IMR-90 (cell line): ENCODE measurements at regions not wholly inside any gene's neighbourhood (a gene's known extent, or its start where the extent isn't known, plus 50 kb on each side); places are given as distances from the start of the nearest gene placed in this dataset.

ENCODE experiments used
- ATAC-seq: fragments of 200-7000 bp; cut with Tn5 transposase; 2 replicates; pipeline ENCODE4 v1.9.1; 2020; ENCODE audit warnings: low read depth, mild to moderate bottlenecking, moderate library complexity
- BruUV-seq: library from RNA; stranded (reverse); fragments of 400-500 nt; replicated peaks from 2 replicates; lab custom pipeline; 2021; lab: Mats Ljungman, UMichigan
- CTCF ChIA-PET: fragments of 300-600 bp; formaldehyde crosslinking; extraction: SDS; loops from one replicate; lab custom pipeline; 2021; ENCODE audit warnings: antibody characterized with exemption; lab: Yijun Ruan, JAX
- POLR2A ChIA-PET: fragments of 300-600 bp; sonication (Branson Sonifier 250); formaldehyde crosslinking; loops from one replicate; lab custom pipeline; 2022; ENCODE audit warnings: antibody characterized with exemption; ENCODE audit not compliant: unreplicated experiment; lab: Charles Lee
- DNase-seq: peaks from one replicate; pipeline ENCODE4 v3.0.0; 2013
- H2AFZ ChIP-seq: replicated peaks from 2 replicates; pipeline ENCODE3; 2013; ENCODE audit warnings: low read length, mild to moderate bottlenecking; ENCODE audit not compliant: poor library complexity
- H2AK5ac ChIP-seq: 2 replicates; pipeline ENCODE4 v1.6.1; 2013; ENCODE audit warnings: low read depth, low read length, inconsistent platforms
- H2AK9ac ChIP-seq: replicated peaks from 2 replicates; pipeline ENCODE3; 2013; ENCODE audit warnings: mild to moderate bottlenecking, low read depth, low read length, moderate library complexity; ENCODE audit not compliant: poor library complexity
- H2BK120ac ChIP-seq: 2 replicates; pipeline ENCODE4 v1.6.1; 2013; ENCODE audit warnings: low read depth, low read length, inconsistent platforms
- H2BK15ac ChIP-seq: 3 replicates; pipeline ENCODE4 v1.6.1; 2013; ENCODE audit warnings: low read depth, low read length, inconsistent platforms
- H2BK20ac ChIP-seq: 2 replicates; pipeline ENCODE4 v1.6.1; 2013; ENCODE audit warnings: low read depth, mild to moderate bottlenecking, inconsistent platforms, low read length, moderate library complexity
- H2BK5ac ChIP-seq: 2 replicates; pipeline ENCODE4 v1.6.1; 2013; ENCODE audit warnings: mild to moderate bottlenecking, low read depth, low read length, inconsistent platforms; ENCODE audit not compliant: poor library complexity, severe bottlenecking
- H3K14ac ChIP-seq: replicated peaks from 2 replicates; pipeline ENCODE4 v1.6.1; 2013; ENCODE audit warnings: low read depth, low read length, inconsistent platforms
- H3K18ac ChIP-seq: 2 replicates; pipeline ENCODE4 v1.6.1; 2013; ENCODE audit warnings: low read depth, low read length, control low read depth
- H3K23ac ChIP-seq: 2 replicates; pipeline ENCODE4 v1.6.1; 2013; ENCODE audit warnings: low read depth, low read length, inconsistent platforms
- H3K27ac ChIP-seq: 2 replicates; pipeline ENCODE4 v1.5.1; 2013; ENCODE audit warnings: mild to moderate bottlenecking, control low read depth, low read length; ENCODE audit not compliant: insufficient read depth
- H3K27me3 ChIP-seq: 2 replicates; pipeline ENCODE4 v1.6.1; 2013; ENCODE audit warnings: low read length; ENCODE audit not compliant: control insufficient read depth, insufficient read depth
- H3K36me3 ChIP-seq: 2 replicates; pipeline ENCODE4 v1.6.1; 2013; ENCODE audit warnings: low read length, mixed read lengths; ENCODE audit not compliant: control insufficient read depth, insufficient read depth
- H3K4ac ChIP-seq: 2 replicates; pipeline ENCODE4 v1.6.1; 2013; ENCODE audit warnings: low read depth, low read length, inconsistent platforms
- H3K4me1 ChIP-seq: 2 replicates; pipeline ENCODE4 v1.6.1; 2013; ENCODE audit warnings: low read length, mixed read lengths; ENCODE audit not compliant: control insufficient read depth, insufficient read depth
- H3K4me2 ChIP-seq: 2 replicates; pipeline ENCODE4 v1.6.1; 2013; ENCODE audit warnings: low read depth, mild to moderate bottlenecking, control low read depth, low read length, moderate library complexity
- H3K4me3 ChIP-seq: 2 replicates; pipeline ENCODE4 v1.5.1; 2013; ENCODE audit warnings: low read depth, mild to moderate bottlenecking, control low read depth, low read length, moderate library complexity; ENCODE audit not compliant: insufficient read depth
- H3K56ac ChIP-seq: 2 replicates; pipeline ENCODE4 v1.6.1; 2013; ENCODE audit warnings: low read length, inconsistent platforms; ENCODE audit not compliant: insufficient read depth; ENCODE audit errors: extremely low read depth
- H3K79me1 ChIP-seq, 2 experiments: 2 replicates each; pipeline ENCODE4 v1.6.1; 2013; ENCODE audit warnings: low read length in 2 of 2, inconsistent platforms in 1 of 2, low read depth in 1 of 2
- H3K9ac ChIP-seq: 2 replicates; pipeline ENCODE4 v1.6.1; 2013; ENCODE audit warnings: low read depth, low read length, control low read depth
- H3K9me1 ChIP-seq: 2 replicates; pipeline ENCODE4 v1.6.1; 2013; ENCODE audit warnings: low read length, inconsistent platforms; ENCODE audit not compliant: insufficient read depth
- H3K9me3 ChIP-seq: 2 replicates; pipeline ENCODE4 v1.6.1; 2013; ENCODE audit warnings: low read length; ENCODE audit not compliant: control insufficient read depth, insufficient read depth
- H4K20me1 ChIP-seq: 2 replicates; pipeline ENCODE4 v1.6.1; 2013; ENCODE audit warnings: low read length, inconsistent platforms; ENCODE audit not compliant: insufficient read depth
- H4K5ac ChIP-seq: 2 replicates; pipeline ENCODE4 v1.6.1; 2013; ENCODE audit warnings: mild to moderate bottlenecking, low read depth, low read length, control low read depth
- H4K8ac ChIP-seq, 2 experiments: 2 replicates each; pipeline ENCODE4 v1.6.1; 2013; ENCODE audit warnings: low read depth in 2 of 2, low read length in 2 of 2, control low read depth in 1 of 2, inconsistent platforms in 1 of 2
- H4K91ac ChIP-seq: 2 replicates; pipeline ENCODE4 v1.6.1; 2013; ENCODE audit warnings: low read depth, low read length, inconsistent platforms; ENCODE audit not compliant: insufficient read depth
- BHLHE40 ChIP-seq: fragments of 150-350 bp; IDR thresholded peaks from 2 replicates; pipeline ENCODE4 v1.6.1; 2016; ENCODE audit warnings: mild to moderate bottlenecking, low read depth, low read length
- MAZ ChIP-seq: IDR thresholded peaks from 2 replicates; pipeline ENCODE4 v1.6.1; 2012; ENCODE audit warnings: low read depth, mild to moderate bottlenecking, low read length, improper control_type of control experiment, moderate library complexity, borderline replicate concordance
- WGBS, 2 experiments: methylation state at CpG; one replicate each; pipeline versions ENCODE4 v1.1.5 to v1.1.7; 2013; ENCODE audit warnings: missing lambda C conversion rate in 2 of 2; ENCODE audit not compliant: insufficient read length in 1 of 2; ENCODE audit errors: extremely low coverage in 2 of 2; 5-methylcytosine and 5-hydroxymethylcytosine counted together
- dilution Hi-C: fragments of 300-500 bp; cut with HindIII; formaldehyde crosslinking; loops from one replicate; pipeline ENCODE4 v1.14.3; 2018; ENCODE audit warnings: low sequenced_read_pairs; ENCODE audit not compliant: unreplicated experiment
- in situ Hi-C: fragments of 300-500 bp; cut with MboI; formaldehyde crosslinking; loops from 3 replicates; pipeline ENCODE4 v1.14.3; 2019; ENCODE audit warnings: low sequenced_read_pairs, inconsistent platforms, mixed read lengths
- intact Hi-C: fragments of 100-400 bp; cut with micrococcal nuclease; formaldehyde crosslinking; loops from 2 replicates; pipeline ENCODE4 v1.10.0; 2022
- TF ChIP-seq, protein P1 (sequence below): conservative IDR thresholded peaks from 2 replicates; pipeline ENCODE4 v1.5.1; 2012; ENCODE audit warnings: mild to moderate bottlenecking, low read depth, low read length, improper control_type of control experiment
- TF ChIP-seq, protein P2 (sequence below): fragments of 150-350 bp; IDR thresholded peaks from 2 replicates; pipeline ENCODE4 v1.6.1; 2017; ENCODE audit warnings: mild to moderate bottlenecking, antibody characterized with exemption, low read length, low read depth

GRCh38 chr6:40891686-40892085 is 147.3 kb downstream of the UNC5CL start:
- in situ Hi-C loops (no loop called here), intact Hi-C loops (no loop called here), dilution Hi-C loops (no loop called here)
- H4K20me1 ChIP-seq = no peaks in the 10 kb centered on the region
- no peak overlapping the region for H3K56ac ChIP-seq
- ChIA-PET CTCF (interaction anchor here (1.7 kb wide), 1 partner anchor 136 kb away, joined by 5 read pairs; no protein-coding TSS in a partner anchor), POLR2A (no interaction called here)
- no peak overlapping the region for H2AK9ac ChIP-seq
- no peaks in the 10 kb centered on the region for H3K9me3 ChIP-seq
- H3K4ac ChIP-seq = no peak overlapping the region
- BruUV-seq = no TSS peak
- no peak for DNase-seq
- no peak overlapping the region for H3K18ac ChIP-seq
- no peak overlapping the region for H3K14ac ChIP-seq
- H3K4me1 ChIP-seq = no peaks in the 10 kb centered on the region
- H2AK5ac ChIP-seq = no peak overlapping the region
- no peak overlapping the region for H2AFZ ChIP-seq
- H3K9ac ChIP-seq = no peak overlapping the region
- H2BK120ac ChIP-seq = no peak overlapping the region
- no peak overlapping the region for H3K27ac ChIP-seq
- H2BK5ac ChIP-seq = no peak overlapping the region
- H4K91ac ChIP-seq = no peak overlapping the region
- no peak overlapping the region for H4K8ac ChIP-seq
- H4K5ac ChIP-seq = no peak overlapping the region
- no peak overlapping the region for H3K4me3 ChIP-seq
- no peak overlapping the region for H3K23ac ChIP-seq
- TF ChIP-seq BHLHE40 (no peak), MAZ (no peak)
- TF ChIP-seq, protein P1, sequence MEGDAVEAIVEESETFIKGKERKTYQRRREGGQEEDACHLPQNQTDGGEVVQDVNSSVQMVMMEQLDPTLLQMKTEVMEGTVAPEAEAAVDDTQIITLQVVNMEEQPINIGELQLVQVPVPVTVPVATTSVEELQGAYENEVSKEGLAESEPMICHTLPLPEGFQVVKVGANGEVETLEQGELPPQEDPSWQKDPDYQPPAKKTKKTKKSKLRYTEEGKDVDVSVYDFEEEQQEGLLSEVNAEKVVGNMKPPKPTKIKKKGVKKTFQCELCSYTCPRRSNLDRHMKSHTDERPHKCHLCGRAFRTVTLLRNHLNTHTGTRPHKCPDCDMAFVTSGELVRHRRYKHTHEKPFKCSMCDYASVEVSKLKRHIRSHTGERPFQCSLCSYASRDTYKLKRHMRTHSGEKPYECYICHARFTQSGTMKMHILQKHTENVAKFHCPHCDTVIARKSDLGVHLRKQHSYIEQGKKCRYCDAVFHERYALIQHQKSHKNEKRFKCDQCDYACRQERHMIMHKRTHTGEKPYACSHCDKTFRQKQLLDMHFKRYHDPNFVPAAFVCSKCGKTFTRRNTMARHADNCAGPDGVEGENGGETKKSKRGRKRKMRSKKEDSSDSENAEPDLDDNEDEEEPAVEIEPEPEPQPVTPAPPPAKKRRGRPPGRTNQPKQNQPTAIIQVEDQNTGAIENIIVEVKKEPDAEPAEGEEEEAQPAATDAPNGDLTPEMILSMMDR = no peak
- TF ChIP-seq, protein P2, sequence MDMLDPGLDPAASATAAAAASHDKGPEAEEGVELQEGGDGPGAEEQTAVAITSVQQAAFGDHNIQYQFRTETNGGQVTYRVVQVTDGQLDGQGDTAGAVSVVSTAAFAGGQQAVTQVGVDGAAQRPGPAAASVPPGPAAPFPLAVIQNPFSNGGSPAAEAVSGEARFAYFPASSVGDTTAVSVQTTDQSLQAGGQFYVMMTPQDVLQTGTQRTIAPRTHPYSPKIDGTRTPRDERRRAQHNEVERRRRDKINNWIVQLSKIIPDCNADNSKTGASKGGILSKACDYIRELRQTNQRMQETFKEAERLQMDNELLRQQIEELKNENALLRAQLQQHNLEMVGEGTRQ = no peak
- no peaks in the 10 kb centered on the region for H3K79me1 ChIP-seq
- no peaks in the 10 kb centered on the region for H3K36me3 ChIP-seq
- no peak overlapping the region for H2BK20ac ChIP-seq
- H2BK15ac ChIP-seq = no peak overlapping the region
- no peak overlapping the region for H3K4me2 ChIP-seq
- no peak for ATAC-seq
- peaks cover 42% of the 10 kb centered on the region for H3K27me3 ChIP-seq
- no peaks in the 10 kb centered on the region for H3K9me1 ChIP-seq
- 80% methylated on average over 1 of the region's 8 CpGs; no CpG with 5 or more reads in 1 of the 2 experiments for WGBS, 2 experiments
